CD4-positive, alpha-beta memory T cell (primary cell): ENCODE measurements at regions not wholly inside any gene's neighbourhood (a gene's known extent, or its start where the extent isn't known, plus 50 kb on each side); places are given as distances from the start of the nearest gene placed in this dataset.

Experiments used
- CTCF ChIA-PET: fragments of 350-600 bp; sonication (Branson Sonifier 250); formaldehyde crosslinking; loops from one replicate; lab custom pipeline; 2021; ENCODE audit warnings: inconsistent platforms; ENCODE audit not compliant: partially characterized antibody; lab: Charles Lee
- POLR2A ChIA-PET: fragments of 350-600 bp; sonication (Branson Sonifier 250); formaldehyde crosslinking; loops from one replicate; lab custom pipeline; 2021; ENCODE audit not compliant: partially characterized antibody; lab: Charles Lee
- DNase-seq, 5 donors: peaks; one replicate each; pipeline versions ENCODE4 v3.0.0 to v3.0.0-alpha.2; 2020 to 2022; ENCODE audit warnings: mixed read lengths in 1 of 5
- H3K27ac ChIP-seq: one replicate; pipeline ENCODE4 v1.7.0; 2013; ENCODE audit warnings: low read depth, low read length
- H3K27me3 ChIP-seq: 2 replicates; pipeline ENCODE4 v1.7.0; 2013; ENCODE audit warnings: mild to moderate bottlenecking, low read length, moderate library complexity; ENCODE audit not compliant: insufficient read depth
- H3K36me3 ChIP-seq: 2 replicates; pipeline ENCODE4 v1.7.0; 2013; ENCODE audit warnings: mild to moderate bottlenecking, low read length, moderate library complexity; ENCODE audit not compliant: insufficient read depth
- H3K4me1 ChIP-seq: 2 replicates; pipeline ENCODE4 v1.7.0; 2013; ENCODE audit warnings: mild to moderate bottlenecking, low read length, moderate library complexity; ENCODE audit not compliant: insufficient read depth
- H3K4me3 ChIP-seq, 2 donors: one replicate each; pipeline ENCODE4 v1.7.0; 2013; ENCODE audit warnings: low read length in 2 of 2, mild to moderate bottlenecking in 1 of 2
- H3K9me3 ChIP-seq, 2 donors: one replicate each; pipeline ENCODE4 v1.7.0; 2013; ENCODE audit warnings: low read length in 2 of 2, control low read depth in 1 of 2; ENCODE audit not compliant: control insufficient read depth in 1 of 2
- H3K27ac Mint-ChIP-seq, 7 donors: one replicate each; pipeline ENCODE4 v1.8.0; 2020 to 2021; ENCODE audit warnings: mixed read lengths in 7 of 7, mild to moderate bottlenecking in 6 of 7, inconsistent platforms in 3 of 7, moderate library complexity in 3 of 7
- H3K27me3 Mint-ChIP-seq, 2 donors: one replicate each; pipeline ENCODE4 v1.8.0; 2020 to 2021; ENCODE audit warnings: mixed read lengths in 2 of 2
- H3K36me3 Mint-ChIP-seq, 2 donors: one replicate each; pipeline ENCODE4 v1.8.0; 2020 to 2021; ENCODE audit warnings: mixed read lengths in 2 of 2, inconsistent platforms in 1 of 2, mild to moderate bottlenecking in 1 of 2
- H3K4me1 Mint-ChIP-seq, 4 donors: one replicate each; pipeline ENCODE4 v1.8.0; 2020 to 2021; ENCODE audit warnings: mixed read lengths in 4 of 4, mild to moderate bottlenecking in 1 of 4
- H3K4me3 Mint-ChIP-seq, 8 donors: one replicate each; pipeline ENCODE4 v1.8.0; 2020 to 2021; ENCODE audit warnings: mixed read lengths in 8 of 8, mild to moderate bottlenecking in 7 of 8, moderate library complexity in 6 of 8, inconsistent platforms in 3 of 8
- H3K9me3 Mint-ChIP-seq, 8 donors: one replicate each; pipeline ENCODE4 v1.8.0; 2020 to 2021; ENCODE audit warnings: mixed read lengths in 8 of 8, mild to moderate bottlenecking in 5 of 8, inconsistent platforms in 3 of 8, moderate library complexity in 1 of 8
- intact Hi-C: fragments of 100-400 bp; cut with micrococcal nuclease; formaldehyde crosslinking; loops from one replicate; pipeline ENCODE4 v1.15.1; 2023

- ChIA-PET CTCF (no interaction called here), POLR2A (no interaction called here)
- H3K27me3 ChIP-seq: no peaks in the 10 kb centered on the region
- Mint-ChIP-seq H3K27ac (no peak overlapping the region), H3K4me3 (no peak overlapping the region), H3K4me1 (peaks cover 0 to 2% (median 0%) of the 10 kb centered on the region in 4 donors), H3K36me3 (no peaks in the 10 kb centered on the region), H3K27me3 (peaks cover 7 to 11% of the 10 kb centered on the region in 2 donors), H3K9me3 (peaks cover 0 to 3% (median 0%) of the 10 kb centered on the region in 8 donors)
- no peaks in the 10 kb centered on the region for H3K36me3 ChIP-seq
- intact Hi-C loops: no loop called here
- no peak overlapping the region for H3K4me3 ChIP-seq
- no peak overlapping the region for H3K27ac ChIP-seq
- H3K4me1 ChIP-seq: no peaks in the 10 kb centered on the region
- no peak for DNase-seq
- no peaks in the 10 kb centered on the region for H3K9me3 ChIP-seq
Measured at GRCh38 chr1:67892476-67893125, 59.3 kb upstream of the GNG12 start.

DNA sequence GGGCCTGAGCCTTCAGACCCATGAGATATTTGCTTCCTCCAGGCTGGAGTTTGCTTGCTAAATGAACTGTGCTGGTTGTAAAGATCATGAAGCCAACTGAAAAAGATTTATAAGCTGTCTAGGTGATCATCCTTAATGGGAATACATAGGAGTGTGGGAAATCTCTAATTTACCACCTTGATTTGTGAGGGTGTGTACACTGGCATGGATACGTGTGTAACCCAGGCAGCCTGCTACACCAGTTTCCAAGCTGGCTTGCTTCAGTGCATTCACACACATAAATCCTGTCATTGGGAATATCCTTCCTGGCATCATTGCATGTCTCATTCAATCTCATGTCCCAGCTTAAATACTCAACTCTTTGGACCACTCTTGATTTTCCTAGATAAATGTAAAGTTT lies 57.6 kb upstream of the GNG12 start:
- no peaks in the 10 kb centered on the region for H3K4me1 Mint-ChIP-seq
- CTCF ChIA-PET: no interaction called here
- POLR2A ChIA-PET: no interaction called here

GRCh38 chr1:67889953-67890567 lies 56.8 kb upstream of the GNG12 start:
- no peaks in the 10 kb centered on the region for H3K9me3 ChIP-seq
- no peaks in the 10 kb centered on the region for H3K4me1 ChIP-seq
- CTCF ChIA-PET: interaction anchor here (0.9 kb wide), 1 partner anchor 227 kb away, joined by 3 read pairs; no protein-coding TSS in a partner anchor
- no peak overlapping the region for H3K4me3 ChIP-seq
- no peak overlapping the region for H3K27ac ChIP-seq
- intact Hi-C loops: no loop called here
- no peaks in the 10 kb centered on the region for H3K36me3 ChIP-seq
- no peaks in the 10 kb centered on the region for H3K36me3 Mint-ChIP-seq
- POLR2A ChIA-PET: no interaction called here
- DNase-seq: no peak
- H3K9me3 Mint-ChIP-seq: peaks cover 0 to 3% (median 0%) of the 10 kb centered on the region in 8 donors
- peaks cover 6 to 7% of the 10 kb centered on the region in 2 donors for H3K27me3 Mint-ChIP-seq
- no peaks in the 10 kb centered on the region for H3K27me3 ChIP-seq
- no peak overlapping the region for H3K27ac Mint-ChIP-seq
- H3K4me3 Mint-ChIP-seq: no peak overlapping the region
- no peaks in the 10 kb centered on the region for H3K4me1 Mint-ChIP-seq

More for the DNA sequence above, 57.6 kb upstream of the GNG12 start:
- Mint-ChIP-seq H3K27me3 (peaks cover 6 to 7% of the 10 kb centered on the region in 2 donors), H3K9me3 (peaks cover 0 to 3% (median 0%) of the 10 kb centered on the region in 8 donors), H3K4me3 (no peak overlapping the region), H3K27ac (no peak overlapping the region), H3K36me3 (no peaks in the 10 kb centered on the region)
- no peaks in the 10 kb centered on the region for H3K9me3 ChIP-seq
- no peak for DNase-seq
- H3K27me3 ChIP-seq: no peaks in the 10 kb centered on the region
- no peak overlapping the region for H3K4me3 ChIP-seq
- H3K36me3 ChIP-seq: no peaks in the 10 kb centered on the region
- intact Hi-C loops: no loop called here
- no peaks in the 10 kb centered on the region for H3K4me1 ChIP-seq
- H3K27ac ChIP-seq: no peak overlapping the region

DNA sequence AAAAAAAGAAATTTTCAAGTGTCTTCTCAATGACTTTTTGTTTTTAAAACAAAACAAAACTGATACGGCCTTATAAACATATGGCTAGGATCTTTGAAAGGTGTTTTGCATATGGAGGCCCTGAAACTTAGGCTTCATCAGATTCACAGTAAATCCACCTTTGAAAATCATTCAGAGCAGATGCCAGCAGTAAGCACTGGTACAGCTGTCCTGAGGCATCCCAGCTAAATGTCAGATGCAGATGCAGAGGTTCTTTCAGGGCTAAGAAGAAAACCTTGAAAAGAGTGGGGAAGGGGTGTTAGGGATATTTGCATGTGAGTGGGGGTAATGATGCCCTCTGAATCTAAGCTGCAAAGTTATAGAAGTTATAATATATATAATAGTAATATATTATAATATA lies 56.2 kb upstream of the GNG12 start:
- DNase-seq: no peak
- H3K4me1 ChIP-seq: no peaks in the 10 kb centered on the region

DNA sequence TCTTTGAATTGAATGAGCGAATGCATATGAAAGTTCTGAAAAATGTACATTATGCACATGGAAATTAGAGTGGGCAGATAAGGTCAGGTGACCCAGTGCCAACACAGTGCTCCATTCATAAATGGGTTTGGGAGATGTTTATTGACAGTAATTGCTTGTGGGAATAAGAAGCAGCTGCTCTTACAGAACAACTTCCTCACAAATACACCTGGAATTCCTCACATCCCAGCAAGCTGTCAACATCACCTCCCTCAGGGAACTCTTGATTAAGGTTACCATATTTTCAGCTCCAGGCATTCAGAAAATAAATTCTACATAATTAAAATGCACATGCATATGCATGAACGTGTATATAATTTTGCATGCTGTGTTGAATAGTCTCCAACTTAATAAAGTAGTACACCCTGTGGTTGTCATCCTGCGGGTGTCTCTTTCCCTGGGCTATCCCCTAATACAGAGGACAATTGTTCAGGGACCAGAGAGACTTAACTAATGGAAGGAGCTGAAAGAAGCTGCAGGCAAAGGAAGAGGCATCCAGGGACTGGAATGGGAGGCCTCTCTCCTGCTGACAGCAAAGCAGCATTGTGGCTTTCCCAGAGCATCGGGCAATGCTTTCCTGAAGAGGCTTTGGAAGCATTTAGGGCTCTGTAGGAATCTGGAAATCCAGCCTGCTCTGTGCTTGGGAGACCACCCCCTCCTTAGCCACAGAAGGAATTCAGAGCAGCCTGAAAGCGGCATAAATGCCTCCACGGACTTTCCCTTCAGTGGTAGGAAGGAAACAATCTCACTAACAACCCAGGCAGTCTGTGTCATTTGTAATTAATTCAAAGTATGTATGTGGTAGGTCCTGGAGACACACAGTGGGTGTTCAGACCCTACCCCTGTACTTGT lies 55.2 kb upstream of the GNG12 start:
- intact Hi-C loops: no loop called here
- peaks cover 7 to 9% of the 10 kb centered on the region in 2 donors for H3K27me3 Mint-ChIP-seq

More for the DNA sequence above, 56.2 kb upstream of the GNG12 start:
- H3K4me3 ChIP-seq: no peak overlapping the region
- no peak overlapping the region for H3K27ac ChIP-seq
- H3K4me1 Mint-ChIP-seq: no peaks in the 10 kb centered on the region
- no peaks in the 10 kb centered on the region for H3K27me3 ChIP-seq
- no peak overlapping the region for H3K4me3 Mint-ChIP-seq
- no peaks in the 10 kb centered on the region for H3K9me3 Mint-ChIP-seq
- no peaks in the 10 kb centered on the region for H3K36me3 ChIP-seq
- intact Hi-C loops: no loop called here
- H3K9me3 ChIP-seq: no peaks in the 10 kb centered on the region
- POLR2A ChIA-PET: no interaction called here
- H3K36me3 Mint-ChIP-seq: no peaks in the 10 kb centered on the region
- CTCF ChIA-PET: no interaction called here
- H3K27me3 Mint-ChIP-seq: peaks cover 6 to 7% of the 10 kb centered on the region in 2 donors
- no peak overlapping the region for H3K27ac Mint-ChIP-seq

DNA sequence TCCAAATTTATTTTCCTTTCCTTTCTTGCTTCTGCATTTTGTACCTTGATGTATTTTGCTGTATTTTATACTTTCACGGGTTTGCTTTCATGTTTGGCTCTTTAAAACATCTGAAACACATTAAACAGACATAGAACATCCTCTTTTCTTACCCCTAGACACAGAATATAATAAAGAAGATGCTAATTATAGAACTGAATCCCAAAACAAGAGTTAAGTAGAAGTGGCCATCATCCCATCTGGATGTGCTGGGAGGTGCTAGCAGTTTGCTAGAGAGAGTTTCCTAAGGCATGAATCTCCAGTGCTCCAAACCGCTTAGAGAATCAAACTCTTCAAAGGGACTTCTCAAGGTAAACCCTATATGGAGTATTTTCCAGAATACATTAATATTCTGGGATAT lies 53.9 kb upstream of the GNG12 start:
- Histone ChIP-seq H3K4me3 (no peak overlapping the region), H3K27me3 (no peaks in the 10 kb centered on the region), H3K4me1 (no peaks in the 10 kb centered on the region), H3K27ac (no peak overlapping the region), H3K36me3 (no peaks in the 10 kb centered on the region), H3K9me3 (no peaks in the 10 kb centered on the region)
- no peak overlapping the region for H3K4me3 Mint-ChIP-seq
- peaks cover 7 to 18% of the 10 kb centered on the region in 2 donors for H3K27me3 Mint-ChIP-seq
- no peaks in the 10 kb centered on the region for H3K36me3 Mint-ChIP-seq
- no peaks in the 10 kb centered on the region for H3K4me1 Mint-ChIP-seq
- peaks cover 0 to 4% (median 0%) of the 10 kb centered on the region in 8 donors for H3K9me3 Mint-ChIP-seq
- ChIA-PET POLR2A (no interaction called here), CTCF (no interaction called here)
- H3K27ac Mint-ChIP-seq: no peak overlapping the region
- no peak for DNase-seq
- intact Hi-C loops: no loop called here

More for the DNA sequence above, 55.2 kb upstream of the GNG12 start:
- Mint-ChIP-seq H3K36me3 (no peaks in the 10 kb centered on the region), H3K4me1 (no peaks in the 10 kb centered on the region), H3K9me3 (peaks cover 0 to under 1% (median 0%) of the 10 kb centered on the region in 8 donors), H3K27ac (no peak overlapping the region), H3K4me3 (no peak overlapping the region)
- no peaks in the 10 kb centered on the region for H3K27me3 ChIP-seq
- H3K27ac ChIP-seq: no peak overlapping the region
- no peaks in the 10 kb centered on the region for H3K36me3 ChIP-seq
- H3K9me3 ChIP-seq: no peaks in the 10 kb centered on the region
- CTCF ChIA-PET: no interaction called here
- H3K4me1 ChIP-seq: no peaks in the 10 kb centered on the region
- POLR2A ChIA-PET: no interaction called here
- H3K4me3 ChIP-seq: no peak overlapping the region
- DNase-seq: no peak

DNA sequence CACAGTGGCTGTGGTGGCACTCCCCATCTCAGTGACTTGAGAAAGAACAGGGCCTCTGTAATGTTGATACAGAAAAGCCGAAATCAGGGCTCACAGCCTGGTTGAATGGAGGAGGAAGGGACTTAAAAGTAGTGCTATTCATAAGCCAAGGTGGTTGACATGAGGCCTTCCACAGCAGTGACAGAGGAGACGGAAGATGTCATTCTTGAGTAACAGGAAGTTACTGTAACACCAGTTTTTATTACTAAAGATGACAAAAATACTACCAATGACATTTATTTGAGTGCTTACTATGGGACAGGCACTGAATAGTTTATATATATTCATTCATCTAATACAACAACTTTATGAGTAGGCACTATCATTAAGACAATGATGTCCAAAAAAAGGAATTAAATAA lies 52.8 kb upstream of the GNG12 start:
- Mint-ChIP-seq H3K9me3 (peaks cover 0 to 4% (median 0%) of the 10 kb centered on the region in 8 donors), H3K36me3 (no peaks in the 10 kb centered on the region), H3K4me1 (no peaks in the 10 kb centered on the region), H3K27me3 (peaks cover 3 to 14% of the 10 kb centered on the region in 2 donors), H3K27ac (no peak overlapping the region), H3K4me3 (no peak overlapping the region)
- no peaks in the 10 kb centered on the region for H3K27me3 ChIP-seq
- no peaks in the 10 kb centered on the region for H3K9me3 ChIP-seq
- H3K27ac ChIP-seq: no peak overlapping the region
- H3K36me3 ChIP-seq: no peaks in the 10 kb centered on the region
- POLR2A ChIA-PET: no interaction called here
- CTCF ChIA-PET: no interaction called here
- intact Hi-C loops: no loop called here
- no peak for DNase-seq
- H3K4me3 ChIP-seq: no peak overlapping the region
- H3K4me1 ChIP-seq: no peaks in the 10 kb centered on the region
